ENCODE measurements at regions not wholly inside any gene's neighbourhood (a gene's known extent, or its start where the extent isn't known, plus 50 kb on each side); places are given as distances from the start of the nearest gene placed in this dataset.

GRCh38 chr1:57633881-57634280 is 210.0 kb upstream of the DAB1 start:
- no peaks in the 10 kb centered on the region for H3K9me3 ChIP-seq (ENCODE audit: control insufficient read depth, insufficient read depth, low read length)

GRCh38 chr1:57633056-57633455 is 209.2 kb upstream of the DAB1 start:
- H3K4me1 ChIP-seq (ENCODE audit: control insufficient read depth, insufficient read depth, low read length): peaks cover 3% of the 10 kb centered on the region
- no peaks in the 10 kb centered on the region for H3K36me3 ChIP-seq (ENCODE audit: control insufficient read depth, insufficient read depth, low read length)
- no peaks in the 10 kb centered on the region for H3K27me3 ChIP-seq (ENCODE audit: control insufficient read depth, insufficient read depth, low read length)
- no peaks in the 10 kb centered on the region for H3K9me3 ChIP-seq (ENCODE audit: control insufficient read depth, insufficient read depth, low read length)
- no peak overlapping the region for H3K9ac ChIP-seq (ENCODE audit: low read depth, low read length)
- H3K4me3 ChIP-seq (ENCODE audit: low read depth, low read length): no peak overlapping the region

More at GRCh38 chr1:57633881-57634280, 210.0 kb upstream of the DAB1 start:
- Histone ChIP-seq H3K27me3 (ENCODE audit: control insufficient read depth, insufficient read depth, low read length) (no peaks in the 10 kb centered on the region), H3K9ac (ENCODE audit: low read depth, low read length) (no peak overlapping the region), H3K4me3 (ENCODE audit: low read depth, low read length) (no peak overlapping the region), H3K36me3 (ENCODE audit: control insufficient read depth, insufficient read depth, low read length) (no peaks in the 10 kb centered on the region), H3K4me1 (ENCODE audit: control insufficient read depth, insufficient read depth, low read length) (peaks cover 3% of the 10 kb centered on the region)

GRCh38 chr1:57632401-57632800 is 208.5 kb upstream of the DAB1 start:
- no peak overlapping the region for H3K4me3 ChIP-seq (ENCODE audit: low read depth, low read length)
- H3K9me3 ChIP-seq (ENCODE audit: control insufficient read depth, insufficient read depth, low read length): no peaks in the 10 kb centered on the region
- no peaks in the 10 kb centered on the region for H3K27me3 ChIP-seq (ENCODE audit: control insufficient read depth, insufficient read depth, low read length)
- no peak overlapping the region for H3K9ac ChIP-seq (ENCODE audit: low read depth, low read length)
- peaks cover 3% of the 10 kb centered on the region for H3K4me1 ChIP-seq (ENCODE audit: control insufficient read depth, insufficient read depth, low read length)
- no peaks in the 10 kb centered on the region for H3K36me3 ChIP-seq (ENCODE audit: control insufficient read depth, insufficient read depth, low read length)

- Histone ChIP-seq H3K4me3 (ENCODE audit: low read depth, low read length) (no peak overlapping the region), H3K36me3 (ENCODE audit: control insufficient read depth, insufficient read depth, low read length) (no peaks in the 10 kb centered on the region), H3K4me1 (ENCODE audit: control insufficient read depth, insufficient read depth, low read length) (peaks cover 3% of the 10 kb centered on the region), H3K9ac (ENCODE audit: low read depth, low read length) (no peak overlapping the region), H3K27me3 (ENCODE audit: control insufficient read depth, insufficient read depth, low read length) (no peaks in the 10 kb centered on the region), H3K9me3 (ENCODE audit: control insufficient read depth, insufficient read depth, low read length) (no peaks in the 10 kb centered on the region)
These were observed 203.8 kb upstream of the DAB1 start for GRCh38 chr1:57627612-57628011.

GRCh38 chr1:57623791-57624538 is 200.1 kb upstream of the DAB1 start:
- no peaks in the 10 kb centered on the region for H3K9me3 ChIP-seq (ENCODE audit: control insufficient read depth, insufficient read depth, low read length)
- no peaks in the 10 kb centered on the region for H3K27me3 ChIP-seq (ENCODE audit: control insufficient read depth, insufficient read depth, low read length)
- H3K4me1 ChIP-seq (ENCODE audit: control insufficient read depth, insufficient read depth, low read length): peaks cover 3% of the 10 kb centered on the region
- H3K9ac ChIP-seq (ENCODE audit: low read depth, low read length): no peak overlapping the region
- H3K4me3 ChIP-seq (ENCODE audit: low read depth, low read length): no peak overlapping the region
- no peaks in the 10 kb centered on the region for H3K36me3 ChIP-seq (ENCODE audit: control insufficient read depth, insufficient read depth, low read length)

- Histone ChIP-seq H3K4me1 (ENCODE audit: control insufficient read depth, insufficient read depth, low read length) (peaks cover 3% of the 10 kb centered on the region), H3K9me3 (ENCODE audit: control insufficient read depth, insufficient read depth, low read length) (no peaks in the 10 kb centered on the region), H3K9ac (ENCODE audit: low read depth, low read length) (no peak overlapping the region), H3K4me3 (ENCODE audit: low read depth, low read length) (no peak overlapping the region), H3K36me3 (ENCODE audit: control insufficient read depth, insufficient read depth, low read length) (no peaks in the 10 kb centered on the region), H3K27me3 (ENCODE audit: control insufficient read depth, insufficient read depth, low read length) (no peaks in the 10 kb centered on the region)
These were observed 199.4 kb upstream of the DAB1 start for GRCh38 chr1:57623039-57623790.

- Histone ChIP-seq H3K27me3 (ENCODE audit: control insufficient read depth, insufficient read depth, low read length) (no peaks in the 10 kb centered on the region), H3K9ac (ENCODE audit: low read depth, low read length) (no peak overlapping the region), H3K36me3 (ENCODE audit: control insufficient read depth, insufficient read depth, low read length) (no peaks in the 10 kb centered on the region), H3K4me3 (ENCODE audit: low read depth, low read length) (no peak overlapping the region), H3K9me3 (ENCODE audit: control insufficient read depth, insufficient read depth, low read length) (no peaks in the 10 kb centered on the region), H3K4me1 (ENCODE audit: control insufficient read depth, insufficient read depth, low read length) (peaks cover 3% of the 10 kb centered on the region)
These were observed 197.9 kb upstream of the DAB1 start for GRCh38 chr1:57621776-57622175.

GRCh38 chr1:57620605-57621004 is 196.7 kb upstream of the DAB1 start:
- peaks cover 3% of the 10 kb centered on the region for H3K4me1 ChIP-seq (ENCODE audit: control insufficient read depth, insufficient read depth, low read length)
- no peak overlapping the region for H3K9ac ChIP-seq (ENCODE audit: low read depth, low read length)
- H3K36me3 ChIP-seq (ENCODE audit: control insufficient read depth, insufficient read depth, low read length): no peaks in the 10 kb centered on the region
- no peaks in the 10 kb centered on the region for H3K9me3 ChIP-seq (ENCODE audit: control insufficient read depth, insufficient read depth, low read length)
- no peak overlapping the region for H3K4me3 ChIP-seq (ENCODE audit: low read depth, low read length)
- no peaks in the 10 kb centered on the region for H3K27me3 ChIP-seq (ENCODE audit: control insufficient read depth, insufficient read depth, low read length)

- H3K27me3 ChIP-seq (ENCODE audit: control insufficient read depth, insufficient read depth, low read length): no peaks in the 10 kb centered on the region
- H3K36me3 ChIP-seq (ENCODE audit: control insufficient read depth, insufficient read depth, low read length): no peaks in the 10 kb centered on the region
- no peak overlapping the region for H3K9ac ChIP-seq (ENCODE audit: low read depth, low read length)
- no peak overlapping the region for H3K4me3 ChIP-seq (ENCODE audit: low read depth, low read length)
- H3K9me3 ChIP-seq (ENCODE audit: control insufficient read depth, insufficient read depth, low read length): no peaks in the 10 kb centered on the region
- no peaks in the 10 kb centered on the region for H3K4me1 ChIP-seq (ENCODE audit: control insufficient read depth, insufficient read depth, low read length)
These were observed 193.1 kb upstream of the DAB1 start for GRCh38 chr1:57616921-57617320.

- no peaks in the 10 kb centered on the region for H3K9me3 ChIP-seq (ENCODE audit: control insufficient read depth, insufficient read depth, low read length)
- no peaks in the 10 kb centered on the region for H3K36me3 ChIP-seq (ENCODE audit: control insufficient read depth, insufficient read depth, low read length)
- no peaks in the 10 kb centered on the region for H3K4me1 ChIP-seq (ENCODE audit: control insufficient read depth, insufficient read depth, low read length)
- no peaks in the 10 kb centered on the region for H3K27me3 ChIP-seq (ENCODE audit: control insufficient read depth, insufficient read depth, low read length)
- H3K9ac ChIP-seq (ENCODE audit: low read depth, low read length): no peak overlapping the region
- no peak overlapping the region for H3K4me3 ChIP-seq (ENCODE audit: low read depth, low read length)
These were observed 192.1 kb upstream of the DAB1 start for GRCh38 chr1:57615956-57616355.

GRCh38 chr1:57612833-57613232 is 189.0 kb upstream of the DAB1 start:
- no peak overlapping the region for H3K9ac ChIP-seq (ENCODE audit: low read depth, low read length)

GRCh38 chr1:57605933-57606332 is 182.1 kb upstream of the DAB1 start:
- Histone ChIP-seq H3K27me3 (ENCODE audit: control insufficient read depth, insufficient read depth, low read length) (no peaks in the 10 kb centered on the region), H3K4me3 (ENCODE audit: low read depth, low read length) (no peak overlapping the region), H3K9ac (ENCODE audit: low read depth, low read length) (no peak overlapping the region), H3K36me3 (ENCODE audit: control insufficient read depth, insufficient read depth, low read length) (no peaks in the 10 kb centered on the region), H3K9me3 (ENCODE audit: control insufficient read depth, insufficient read depth, low read length) (no peaks in the 10 kb centered on the region), H3K4me1 (ENCODE audit: control insufficient read depth, insufficient read depth, low read length) (peaks cover 13% of the 10 kb centered on the region)

More at GRCh38 chr1:57612833-57613232, 189.0 kb upstream of the DAB1 start:
- H3K4me1 ChIP-seq (ENCODE audit: control insufficient read depth, insufficient read depth, low read length): no peaks in the 10 kb centered on the region
- no peaks in the 10 kb centered on the region for H3K27me3 ChIP-seq (ENCODE audit: control insufficient read depth, insufficient read depth, low read length)
- H3K9me3 ChIP-seq (ENCODE audit: control insufficient read depth, insufficient read depth, low read length): no peaks in the 10 kb centered on the region
- no peaks in the 10 kb centered on the region for H3K36me3 ChIP-seq (ENCODE audit: control insufficient read depth, insufficient read depth, low read length)
- no peak overlapping the region for H3K4me3 ChIP-seq (ENCODE audit: low read depth, low read length)
